CD4-positive, alpha-beta T cell (primary cell): ENCODE measurements at regions not wholly inside any gene's neighbourhood (a gene's known extent, or its start where the extent isn't known, plus 50 kb on each side); places are given as distances from the start of the nearest gene placed in this dataset.
A peak's percentile ranks its signal among the peaks of the same experiment; 100 is the strongest.

Experiments used
- ATAC-seq: fragments of 200-7000 bp; cut with Tn5 transposase; one replicate; pipeline ENCODE4 v1.10.0; 2022; ENCODE audit warnings: mild to moderate bottlenecking; ENCODE audit not compliant: poor library complexity
- CTCF ChIA-PET: fragments of 350-600 bp; sonication (Branson Sonifier 250); formaldehyde crosslinking; loops from one replicate; lab custom pipeline; 2021; ENCODE audit warnings: antibody characterized with exemption, inconsistent platforms; lab: Charles Lee
- POLR2A ChIA-PET: fragments of 350-600 bp; sonication (Branson Sonifier 250); formaldehyde crosslinking; loops from one replicate; lab custom pipeline; 2021; ENCODE audit warnings: antibody characterized with exemption, inconsistent platforms; lab: Charles Lee
- DNase-seq, 14 experiments: peaks; one replicate each; pipeline ENCODE4 v3.0.0-alpha.2; 2013 to 2020; ENCODE audit warnings: mixed read lengths in 2 of 14
- H3K27ac ChIP-seq, 2 donors: one replicate each; pipeline versions ENCODE4 v1.5.1 to v1.7.0; 2013; ENCODE audit warnings: low read length in 2 of 2, low read depth in 1 of 2, mild to moderate bottlenecking in 1 of 2
- H3K27me3 ChIP-seq, 2 experiments: 1 replicate in 1 of 2; 2 replicates in 1 of 2; pipeline versions ENCODE4 v1.6.1 to v1.7.0; 2013; ENCODE audit warnings: low read length in 2 of 2, control low read depth in 1 of 2, mild to moderate bottlenecking in 1 of 2, moderate library complexity in 1 of 2; ENCODE audit not compliant: insufficient read depth in 2 of 2, control insufficient read depth in 1 of 2
- H3K36me3 ChIP-seq: one replicate; pipeline ENCODE4 v1.6.1; 2013; ENCODE audit warnings: low read length, control low read depth; ENCODE audit not compliant: insufficient read depth
- H3K4me1 ChIP-seq: one replicate; pipeline ENCODE4 v1.6.1; 2013; ENCODE audit warnings: low read length, control low read depth; ENCODE audit not compliant: insufficient read depth
- H3K4me3 ChIP-seq: one replicate; pipeline ENCODE4 v1.5.1; 2013; ENCODE audit warnings: mild to moderate bottlenecking, low read length, moderate library complexity
- H3K9me3 ChIP-seq, 2 experiments: 1 replicate in 1 of 2; 2 replicates in 1 of 2; pipeline versions ENCODE4 v1.6.1 to v1.7.0; 2013; ENCODE audit warnings: low read length in 2 of 2, mild to moderate bottlenecking in 2 of 2, control low read depth in 1 of 2, moderate library complexity in 1 of 2; ENCODE audit not compliant: control insufficient read depth in 1 of 2, insufficient read depth in 1 of 2
- H3K27ac Mint-ChIP-seq: one replicate; pipeline ENCODE4 v1.8.0; 2020; ENCODE audit warnings: mixed read lengths
- H3K27me3 Mint-ChIP-seq: one replicate; pipeline ENCODE4 v1.8.0; 2021; ENCODE audit warnings: mixed read lengths
- H3K36me3 Mint-ChIP-seq: one replicate; pipeline ENCODE4 v1.8.0; 2021; ENCODE audit warnings: low read depth, mixed read lengths
- H3K4me1 Mint-ChIP-seq: one replicate; pipeline ENCODE4 v1.8.0; 2021; ENCODE audit warnings: low read depth, mixed read lengths
- H3K4me3 Mint-ChIP-seq: one replicate; pipeline ENCODE4 v1.8.0; 2020; ENCODE audit warnings: mild to moderate bottlenecking, mixed read lengths
- H3K9me3 Mint-ChIP-seq: one replicate; pipeline ENCODE4 v1.8.0; 2020; ENCODE audit warnings: mixed read lengths
- CTCF ChIP-seq: fragments of 200-600 bp; IDR thresholded peaks from one replicate; pipeline ENCODE4 v1.8.0; 2022; ENCODE audit warnings: antibody characterized with exemption, mild to moderate bottlenecking
- intact Hi-C, 2 experiments: fragments of 100-400 bp; cut with DNase I in 1 of 2; cut with micrococcal nuclease in 1 of 2; formaldehyde crosslinking; loops; one replicate each; pipeline versions ENCODE4 v1.15.1 to v1.9.0; 2023 to 2025; cut with DNase I, micrococcal nuclease

- Mint-ChIP-seq H3K27me3 (no peaks in the 10 kb centered on the region), H3K36me3 (no peaks in the 10 kb centered on the region), H3K4me1 (peaks cover 5% of the 10 kb centered on the region), H3K4me3 (no peak overlapping the region), H3K27ac (no peak overlapping the region), H3K9me3 (no peaks in the 10 kb centered on the region)
- intact Hi-C loops, result no loop called here
- no peak for DNase-seq
- H3K4me1 ChIP-seq, result no peaks in the 10 kb centered on the region
- no peak for ATAC-seq
- ChIA-PET CTCF (interaction anchor here (1.1 kb wide), 1 partner anchor 8 kb away, joined by 3 read pairs; no protein-coding TSS in a partner anchor), POLR2A (no interaction called here)
- no peak for TF ChIP-seq CTCF
- no peak overlapping the region for H3K4me3 ChIP-seq
- H3K9me3 ChIP-seq, result no peaks in the 10 kb centered on the region
- no peak overlapping the region for H3K27ac ChIP-seq
- H3K36me3 ChIP-seq, result no peaks in the 10 kb centered on the region
- no peaks in the 10 kb centered on the region for H3K27me3 ChIP-seq
Measured at GRCh38 chr2:7703543-7704144, 786.4 kb downstream of the RNF144A start.

GRCh38 chr2:7704296-7704865, 787.2 kb downstream of the RNF144A start:
- intact Hi-C loops, result no loop called here
- ATAC-seq (peak; percentile 34), DNase-seq (no peak)
- no peaks in the 10 kb centered on the region for H3K27me3 Mint-ChIP-seq
- Histone ChIP-seq H3K36me3 (no peaks in the 10 kb centered on the region), H3K4me1 (no peaks in the 10 kb centered on the region), H3K27ac (no peak overlapping the region), H3K27me3 (no peaks in the 10 kb centered on the region), H3K4me3 (no peak overlapping the region), H3K9me3 (no peaks in the 10 kb centered on the region)
- CTCF ChIA-PET, result interaction anchor here (1.1 kb wide), 1 partner anchor 9 kb away, joined by 3 read pairs; no protein-coding TSS in a partner anchor
- POLR2A ChIA-PET, result no interaction called here
- no peak overlapping the region for H3K4me3 Mint-ChIP-seq
- H3K9me3 Mint-ChIP-seq, result no peaks in the 10 kb centered on the region
- peaks cover 5% of the 10 kb centered on the region for H3K4me1 Mint-ChIP-seq
- no peak for TF ChIP-seq CTCF
- H3K27ac Mint-ChIP-seq, result no peak overlapping the region
- no peaks in the 10 kb centered on the region for H3K36me3 Mint-ChIP-seq

- Histone ChIP-seq H3K36me3 (no peaks in the 10 kb centered on the region), H3K9me3 (no peaks in the 10 kb centered on the region), H3K27me3 (no peaks in the 10 kb centered on the region), H3K4me3 (no peak overlapping the region), H3K4me1 (no peaks in the 10 kb centered on the region), H3K27ac (no peak overlapping the region)
- TF ChIP-seq CTCF, result no peak
- H3K27ac Mint-ChIP-seq, result no peak overlapping the region
- CTCF ChIA-PET, result no interaction called here
- no peak for ATAC-seq
- no peak overlapping the region for H3K4me3 Mint-ChIP-seq
- H3K36me3 Mint-ChIP-seq, result no peaks in the 10 kb centered on the region
- POLR2A ChIA-PET, result interaction anchor here (0.9 kb wide), 1 partner anchor 20 kb away, joined by 3 read pairs; no protein-coding TSS in a partner anchor
- DNase-seq, result no peak
- H3K27me3 Mint-ChIP-seq, result no peaks in the 10 kb centered on the region
- intact Hi-C loops, result no loop called here
- H3K4me1 Mint-ChIP-seq, result peaks cover 5% of the 10 kb centered on the region
- H3K9me3 Mint-ChIP-seq, result no peaks in the 10 kb centered on the region
Measured at GRCh38 chr2:7706791-7707190, 789.6 kb downstream of the RNF144A start.
